Prostate gland (tissue), 2 donors: ENCODE measurements at regions not wholly inside any gene's neighbourhood (a gene's known extent, or its start where the extent isn't known, plus 50 kb on each side); places are given as distances from the start of the nearest gene placed in this dataset.
A peak's percentile ranks its signal among the peaks of the same experiment; 100 is the strongest.

Experiments used
- DNase-seq: peaks from one replicate; pipeline ENCODE4 v3.0.0-alpha.2; 2019; ENCODE audit warnings: low spot score
- H3K27ac ChIP-seq, 2 donors: fragments of 200-600 bp; sonication (generic); 2 replicates each; pipeline ENCODE4 v1.5.1; 2017 to 2019
- H3K27me3 ChIP-seq: fragments of 200-600 bp; sonication (generic); replicated peaks from 2 replicates; pipeline ENCODE4 v1.5.1; 2019; ENCODE audit not compliant: insufficient read depth
- H3K36me3 ChIP-seq, 2 donors: fragments of 200-600 bp; sonication (generic); 1 replicate in 1 of 2; 2 replicates in 1 of 2; pipeline versions ENCODE4 v1.5.1 to v1.8.1; 2017 to 2019
- H3K4me1 ChIP-seq: fragments of 200-600 bp; sonication (generic); replicated peaks from 2 replicates; pipeline ENCODE4 v1.5.1; 2019
- H3K4me3 ChIP-seq, 2 donors: fragments of 200-600 bp; sonication (generic); 2 replicates each; pipeline ENCODE4 v1.5.1; 2017 to 2019
- H3K9me3 ChIP-seq: fragments of 200-600 bp; sonication (generic); 2 replicates; pipeline ENCODE4 v1.5.1; 2017
- CTCF ChIP-seq, 4 experiments: fragments of 200-600 bp in 2 of 4; fragments of 450-650 bp in 2 of 4; sonication (generic) in 2 of 4; IDR thresholded peaks; 1 replicate in 3 of 4; 2 replicates in 1 of 4; pipeline ENCODE4 v1.5.1; 2016 to 2019; ENCODE audit warnings: antibody characterized with exemption in 4 of 4, mild to moderate bottlenecking in 2 of 4, moderate library complexity in 2 of 4
- POLR2A ChIP-seq: fragments of 450-650 bp; IDR thresholded peaks from one replicate; pipeline ENCODE4 v1.6.1; 2016; ENCODE audit warnings: antibody characterized with exemption, mild to moderate bottlenecking
- POLR2AphosphoS5 ChIP-seq: sonication (generic); formaldehyde crosslinking; IDR thresholded peaks from one replicate; pipeline ENCODE4 v1.6.1; 2017; ENCODE audit warnings: antibody characterized with exemption
- WGBS: methylation state at CpG from one replicate; pipeline ENCODE4 v1.1.5; 2018; 5-methylcytosine and 5-hydroxymethylcytosine counted together
- intact Hi-C: fragments of 100-400 bp; cut with DNase I; formaldehyde crosslinking; loops from one replicate; pipeline ENCODE4 v1.14.2; 2022

- peaks cover 21% of the 10 kb centered on the region for H3K4me1 ChIP-seq
- H3K36me3 ChIP-seq: no peaks in the 10 kb centered on the region
- TF ChIP-seq POLR2A (no peak), CTCF (IDR thresholded peaks at IDR 0.05) (no peak), POLR2AphosphoS5 (no peak)
- 38% methylated on average over 7 of the region's 7 CpGs for WGBS
- no peak overlapping the region for H3K4me3 ChIP-seq
- H3K9me3 ChIP-seq: no peaks in the 10 kb centered on the region
- H3K27me3 ChIP-seq: no peaks in the 10 kb centered on the region
- DNase-seq: no peak
- intact Hi-C loops: no loop called here
- H3K27ac ChIP-seq: peak overlapping the region in 1 of 2 donors; percentile 20
Measured at GRCh38 chr6:44558024-44558831, 170.7 kb downstream of the CDC5L start.

- TF ChIP-seq POLR2A (no peak), POLR2AphosphoS5 (peak; percentile 52), CTCF (IDR thresholded peaks at IDR 0.05) (no peak)
- DNase-seq: peak; percentile 23
- no peaks in the 10 kb centered on the region for H3K27me3 ChIP-seq
- H3K9me3 ChIP-seq: no peaks in the 10 kb centered on the region
- H3K4me1 ChIP-seq: peaks cover 21% of the 10 kb centered on the region
- H3K36me3 ChIP-seq: no peaks in the 10 kb centered on the region
- intact Hi-C loops: no loop called here
- peak overlapping the region; percentile 20 to 36 for H3K27ac ChIP-seq
- WGBS: 8% methylated on average over 2 of the region's 2 CpGs
- H3K4me3 ChIP-seq: no peak overlapping the region
Measured at GRCh38 chr6:44558832-44559251, 171.3 kb downstream of the CDC5L start.

GRCh38 chr6:44559486-44560270 lies 172.2 kb downstream of the CDC5L start:
- intact Hi-C loops: no loop called here
- no peak for DNase-seq

GRCh38 chr6:44560458-44561059 lies 173.1 kb downstream of the CDC5L start:
- no peak for DNase-seq
- intact Hi-C loops: no loop called here
- no peaks in the 10 kb centered on the region for H3K27me3 ChIP-seq
- H3K36me3 ChIP-seq: no peaks in the 10 kb centered on the region
- peaks cover 21% of the 10 kb centered on the region for H3K4me1 ChIP-seq
- H3K9me3 ChIP-seq: no peaks in the 10 kb centered on the region
- 39% methylated on average over 12 of the region's 12 CpGs for whole genome bisulfite sequencing
- no peak overlapping the region for H3K4me3 ChIP-seq
- TF ChIP-seq POLR2A: no peak
- no peak overlapping the region for H3K27ac ChIP-seq

More at GRCh38 chr6:44559486-44560270, 172.2 kb downstream of the CDC5L start:
- no peaks in the 10 kb centered on the region for H3K9me3 ChIP-seq
- peaks cover 21% of the 10 kb centered on the region for H3K4me1 ChIP-seq
- no peak overlapping the region for H3K4me3 ChIP-seq
- no peaks in the 10 kb centered on the region for H3K36me3 ChIP-seq
- H3K27me3 ChIP-seq: no peaks in the 10 kb centered on the region
- H3K27ac ChIP-seq: peak overlapping the region; percentile 20 to 36
- 51% methylated on average over 13 of the region's 13 CpGs for WGBS
- TF ChIP-seq POLR2AphosphoS5 (no peak), POLR2A (no peak), CTCF (IDR thresholded peaks at IDR 0.05) (no peak)

GRCh38 chr6:44561060-44561623 lies 173.6 kb downstream of the CDC5L start:
- DNase-seq: peak; percentile 28
- H3K4me3 ChIP-seq: peak overlapping the region; percentile 5 to 12
- 2% methylated on average over 25 of the region's 25 CpGs for WGBS
- no peaks in the 10 kb centered on the region for H3K27me3 ChIP-seq
- no peaks in the 10 kb centered on the region for H3K9me3 ChIP-seq
- no peak overlapping the region for H3K27ac ChIP-seq
- intact Hi-C loops: no loop called here
- no peaks in the 10 kb centered on the region for H3K36me3 ChIP-seq
- TF ChIP-seq CTCF (IDR thresholded peaks at IDR 0.05): no peak
- no peak for TF ChIP-seq POLR2A
- no peak for TF ChIP-seq POLR2AphosphoS5
- H3K4me1 ChIP-seq: peaks cover 21% of the 10 kb centered on the region
